Glutamatergic neuron (in vitro differentiated cells): ENCODE measurements at regions not wholly inside any gene's neighbourhood (a gene's known extent, or its start where the extent isn't known, plus 50 kb on each side); places are given as distances from the start of the nearest gene placed in this dataset.
"Not testable (repeated sequence)": the region's sequence is repeated elsewhere in the genome, so short reads cannot be mapped to it uniquely, and the experiment has no call there.

Source experiments
- DNase-seq: peaks from one replicate; pipeline ENCODE4 v3.0.0; 2022
- H3K27ac Mint-ChIP-seq: one replicate; pipeline ENCODE4 v1.8.0; 2020; ENCODE audit warnings: mild to moderate bottlenecking, mixed read lengths, inconsistent platforms; ENCODE audit not compliant: unreplicated experiment
- H3K27me3 Mint-ChIP-seq: one replicate; pipeline ENCODE4 v1.8.0; 2020; ENCODE audit warnings: mild to moderate bottlenecking, moderate library complexity, mixed read lengths, inconsistent platforms; ENCODE audit not compliant: unreplicated experiment
- H3K36me3 Mint-ChIP-seq: one replicate; pipeline ENCODE4 v1.8.0; 2020; ENCODE audit warnings: mild to moderate bottlenecking, mixed read lengths, inconsistent platforms; ENCODE audit not compliant: unreplicated experiment
- H3K4me1 Mint-ChIP-seq: one replicate; pipeline ENCODE4 v1.8.0; 2020; ENCODE audit warnings: mild to moderate bottlenecking, low read depth, mixed read lengths, inconsistent platforms; ENCODE audit not compliant: unreplicated experiment
- H3K4me3 Mint-ChIP-seq: one replicate; pipeline ENCODE4 v1.8.0; 2020; ENCODE audit warnings: mild to moderate bottlenecking, mixed read lengths, inconsistent platforms; ENCODE audit not compliant: unreplicated experiment
- H3K9me3 Mint-ChIP-seq: one replicate; pipeline ENCODE4 v1.8.0; 2020; ENCODE audit warnings: mild to moderate bottlenecking, moderate library complexity, mixed read lengths, inconsistent platforms; ENCODE audit not compliant: unreplicated experiment
- CTCF ChIP-seq: fragments of 200-600 bp; sonication (generic); IDR thresholded peaks from one replicate; pipeline ENCODE4 v1.5.0; 2021; ENCODE audit not compliant: partially characterized antibody, unreplicated experiment

DNA sequence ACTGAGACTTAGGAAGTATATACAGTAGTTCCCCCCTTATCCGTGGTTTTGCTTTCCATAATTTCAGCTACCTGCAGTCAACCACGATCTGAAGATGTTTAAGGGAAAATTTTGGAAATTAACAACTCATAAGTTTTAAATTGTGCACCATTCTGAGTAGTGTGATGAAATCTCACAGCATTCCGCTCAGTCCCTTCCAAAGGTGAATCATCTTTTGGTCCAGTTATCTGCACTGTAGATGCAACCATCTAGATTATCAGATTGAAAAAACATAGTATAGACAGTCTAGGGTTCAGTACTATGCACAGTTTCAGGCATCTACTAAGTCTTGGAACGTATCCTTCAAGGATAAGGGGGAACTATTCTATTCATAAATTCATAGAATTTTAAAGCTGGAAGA, 109.0 kb downstream of the ANXA3 start:
- Mint-ChIP-seq H3K4me1 (peaks cover 4% of the 10 kb centered on the region), H3K9me3 (no peaks in the 10 kb centered on the region), H3K4me3 (no peak overlapping the region), H3K27me3 (peaks cover 2% of the 10 kb centered on the region), H3K27ac (no peak overlapping the region), H3K36me3 (no peaks in the 10 kb centered on the region)
- DNase-seq, result no peak
- TF ChIP-seq CTCF, result no peak

GRCh38 chr4:78661086-78661690, 109.6 kb downstream of the ANXA3 start:
- H3K9me3 Mint-ChIP-seq, result no peaks in the 10 kb centered on the region
- H3K4me1 Mint-ChIP-seq, result peaks cover 4% of the 10 kb centered on the region
- H3K4me3 Mint-ChIP-seq, result no peak overlapping the region
- no peak for DNase-seq
- no peaks in the 10 kb centered on the region for H3K36me3 Mint-ChIP-seq
- TF ChIP-seq CTCF, result no peak
- H3K27me3 Mint-ChIP-seq, result peaks cover 2% of the 10 kb centered on the region
- no peak overlapping the region for H3K27ac Mint-ChIP-seq

DNA sequence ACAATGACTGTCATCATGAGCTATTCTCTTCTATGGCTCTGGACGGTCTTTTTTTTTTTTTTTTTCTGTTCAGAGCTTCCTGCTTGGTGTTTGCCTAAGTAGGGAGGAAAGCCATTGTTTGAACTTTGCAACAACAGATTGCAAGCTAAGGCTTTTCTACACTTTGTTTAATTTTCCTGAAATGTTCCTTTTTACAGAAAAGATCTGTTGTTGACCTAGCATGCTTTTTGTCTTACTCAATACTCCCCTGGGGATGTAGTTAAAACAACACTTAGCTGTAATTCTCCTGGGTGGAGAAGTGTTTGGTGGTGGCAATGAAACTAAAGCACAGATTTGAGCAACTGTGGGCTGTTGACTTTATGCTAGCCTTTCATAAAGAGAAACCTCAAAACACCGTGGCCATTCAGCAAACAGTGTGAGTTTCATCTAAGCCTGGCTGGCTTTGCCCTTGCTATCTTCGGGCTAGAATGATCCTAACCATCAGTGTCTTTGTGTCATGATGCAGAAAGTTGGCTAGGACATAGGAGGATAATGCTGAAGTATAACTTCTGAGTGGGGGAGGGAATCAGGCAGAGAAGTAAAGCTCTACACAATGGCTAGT, 110.5 kb downstream of the ANXA3 start:
- Mint-ChIP-seq H3K27ac (no peak overlapping the region), H3K27me3 (peaks cover 2% of the 10 kb centered on the region), H3K4me1 (peaks cover 4% of the 10 kb centered on the region), H3K36me3 (no peaks in the 10 kb centered on the region), H3K9me3 (no peaks in the 10 kb centered on the region), H3K4me3 (no peak overlapping the region)
- no peak for TF ChIP-seq CTCF
- no peak for DNase-seq

- Mint-ChIP-seq H3K27me3 (peaks cover 2% of the 10 kb centered on the region), H3K27ac (no peak overlapping the region), H3K4me3 (no peak overlapping the region), H3K4me1 (peaks cover 4% of the 10 kb centered on the region), H3K9me3 (no peaks in the 10 kb centered on the region), H3K36me3 (no peaks in the 10 kb centered on the region)
- no peak for DNase-seq
- no peak for TF ChIP-seq CTCF
These were observed 111.1 kb downstream of the ANXA3 start for GRCh38 chr4:78662658-78663057.

DNA sequence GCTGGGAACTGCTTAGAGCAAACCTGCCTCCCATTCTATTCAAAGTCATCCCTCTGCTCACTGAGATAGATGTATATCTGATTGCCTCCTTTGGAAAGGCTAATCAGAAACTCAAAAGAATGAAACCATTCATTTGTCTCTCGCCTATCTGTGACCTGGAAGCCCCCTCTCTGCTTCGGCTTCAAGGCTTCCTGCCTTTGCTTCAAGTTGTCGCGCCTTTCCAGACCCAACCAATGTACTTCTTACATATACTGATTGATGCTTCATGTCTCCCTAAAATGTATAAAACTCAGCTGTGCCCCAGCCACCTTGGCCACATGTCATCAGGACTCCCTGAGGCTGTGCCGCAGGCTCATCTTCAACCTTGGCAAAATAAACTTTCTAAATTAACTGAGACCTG, 111.9 kb upstream of the BMP2K start:
- not testable (repeated sequence) for H3K4me1 Mint-ChIP-seq

More for the DNA sequence above, 111.9 kb upstream of the BMP2K start:
- not testable (repeated sequence) for H3K27ac Mint-ChIP-seq, DNase-seq, H3K36me3 Mint-ChIP-seq, H3K27me3 Mint-ChIP-seq, H3K9me3 Mint-ChIP-seq, H3K4me3 Mint-ChIP-seq
